Memory B cell (primary cell): ENCODE measurements at regions not wholly inside any gene's neighbourhood (a gene's known extent, or its start where the extent isn't known, plus 50 kb on each side); places are given as distances from the start of the nearest gene placed in this dataset.

Experiments used
- ATAC-seq: fragments of 150-1000 bp; cut with Tn5 transposase; 2 replicates; pipeline ENCODE4 v1.10.0; 2021; ENCODE audit warnings: low read depth, mild to moderate bottlenecking, moderate library complexity
- DNase-seq, 2 donors: peaks; one replicate each; pipeline ENCODE4 v3.0.0; 2022; ENCODE audit warnings: low spot score in 2 of 2
- H3K27ac Mint-ChIP-seq: one replicate; pipeline ENCODE4 v1.8.0; 2022; ENCODE audit warnings: mild to moderate bottlenecking, moderate library complexity, mixed read lengths
- H3K27me3 Mint-ChIP-seq: one replicate; pipeline ENCODE4 v1.8.0; 2022; ENCODE audit warnings: mixed read lengths
- H3K36me3 Mint-ChIP-seq: one replicate; pipeline ENCODE4 v1.8.0; 2022; ENCODE audit warnings: mild to moderate bottlenecking, mixed read lengths
- H3K4me1 Mint-ChIP-seq: one replicate; pipeline ENCODE4 v1.8.0; 2022; ENCODE audit warnings: mixed read lengths
- H3K4me3 Mint-ChIP-seq: one replicate; pipeline ENCODE4 v1.8.0; 2022; ENCODE audit warnings: mild to moderate bottlenecking, moderate library complexity, mixed read lengths
- H3K9me3 Mint-ChIP-seq: one replicate; pipeline ENCODE4 v1.8.0; 2022; ENCODE audit warnings: mixed read lengths

DNA sequence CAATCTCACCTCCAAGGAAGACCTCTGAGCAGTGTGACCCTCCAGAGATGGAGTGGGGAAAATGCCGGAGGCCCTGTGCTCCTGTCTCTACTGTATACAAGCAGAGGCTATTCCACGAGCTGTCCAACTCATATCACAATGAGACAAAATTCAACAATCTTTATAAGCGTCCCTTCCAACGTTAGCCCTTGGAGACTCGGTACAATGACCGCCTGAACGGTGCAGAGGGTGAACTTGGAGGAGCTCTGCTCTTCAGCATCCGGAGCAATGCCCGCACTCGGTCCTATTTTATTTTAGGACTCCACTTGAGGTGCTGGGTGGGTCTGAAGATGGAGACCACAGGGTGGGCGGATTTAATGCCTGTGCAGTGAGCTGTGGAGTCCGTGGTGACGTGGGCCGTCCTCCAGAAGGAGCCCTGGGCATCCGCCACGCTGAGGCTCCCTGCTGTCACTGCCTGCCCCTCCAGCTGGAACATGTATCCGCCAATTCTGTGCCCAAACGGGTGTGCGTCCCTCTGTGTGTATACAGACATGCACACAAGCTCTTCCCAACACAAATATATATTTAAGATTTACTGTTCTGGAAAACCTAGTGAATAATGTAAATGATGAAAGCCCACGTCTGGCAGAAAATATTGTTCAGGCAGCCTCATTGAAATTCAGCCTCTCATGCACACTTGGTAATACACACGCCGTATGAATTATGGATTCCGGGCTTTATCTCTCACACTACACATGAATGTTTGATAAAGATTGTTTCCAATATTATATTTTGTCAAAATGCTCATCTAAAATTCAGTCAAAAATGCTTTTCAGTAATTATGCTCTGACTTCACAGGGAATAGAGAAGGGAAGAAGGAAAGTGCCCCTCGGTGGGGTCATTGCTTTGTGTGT lies 239.9 kb upstream of the ZMIZ1 start:
- Mint-ChIP-seq H3K9me3 (peaks cover 3% of the 10 kb centered on the region), H3K36me3 (peaks cover 1% of the 10 kb centered on the region), H3K27ac (no peak overlapping the region), H3K4me1 (no peaks in the 10 kb centered on the region), H3K27me3 (peaks cover 15% of the 10 kb centered on the region), H3K4me3 (no peak overlapping the region)
- ATAC-seq (no peak), DNase-seq (no peak)

- no peak for DNase-seq
- Mint-ChIP-seq H3K36me3 (peaks cover 1% of the 10 kb centered on the region), H3K27me3 (peaks cover 15% of the 10 kb centered on the region), H3K27ac (no peak overlapping the region), H3K9me3 (peaks cover 4% of the 10 kb centered on the region), H3K4me3 (no peak overlapping the region), H3K4me1 (no peaks in the 10 kb centered on the region)
- ATAC-seq, result no peak
Observed at GRCh38 chr10:78829565-78829964, 239.2 kb upstream of the ZMIZ1 start.

DNA sequence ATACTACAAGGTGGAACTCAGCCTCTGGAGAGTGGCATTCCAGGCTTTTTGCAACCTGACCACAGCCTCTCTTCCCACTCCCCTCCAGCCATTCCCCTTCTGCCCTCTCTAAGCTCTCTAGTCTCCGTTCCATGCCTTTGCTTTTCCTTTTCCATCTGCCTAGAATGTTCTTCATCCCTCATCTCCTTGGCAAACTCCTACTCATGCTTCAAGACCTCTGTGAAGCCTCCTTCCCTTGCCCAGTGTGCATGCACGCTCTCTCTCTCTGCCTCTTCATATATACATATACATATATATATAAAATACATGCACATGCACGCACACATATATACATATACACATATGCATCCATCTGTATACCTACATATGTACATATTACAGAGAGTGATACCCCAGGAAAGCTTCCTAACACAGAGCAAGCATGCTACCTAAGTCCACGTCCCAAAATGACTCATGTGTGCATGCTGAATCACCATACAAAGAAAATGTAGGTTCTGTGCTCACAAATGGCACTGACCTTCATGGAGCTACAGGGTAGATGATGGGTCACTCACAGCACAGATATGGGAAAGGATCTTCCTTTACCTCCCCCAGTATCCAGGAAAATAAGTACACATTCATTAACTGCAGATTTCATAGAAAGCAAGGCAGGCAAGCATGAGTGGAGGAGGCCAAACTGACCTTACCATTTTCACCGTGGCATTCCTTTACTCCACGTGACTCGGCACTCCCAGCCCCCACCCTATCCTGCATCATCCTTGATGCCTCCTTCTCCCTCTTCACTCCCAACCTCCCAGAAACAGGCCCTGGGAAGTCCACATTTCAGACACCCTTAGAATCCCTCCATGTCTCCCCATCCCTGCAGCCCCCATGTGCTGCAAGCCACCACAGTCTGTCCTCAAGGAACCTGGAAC lies 238.4 kb upstream of the ZMIZ1 start:
- Mint-ChIP-seq H3K9me3 (peaks cover 4% of the 10 kb centered on the region), H3K4me3 (no peak overlapping the region), H3K27ac (no peak overlapping the region), H3K27me3 (peaks cover 18% of the 10 kb centered on the region), H3K4me1 (no peaks in the 10 kb centered on the region), H3K36me3 (peaks cover 1% of the 10 kb centered on the region)
- ATAC-seq, result no peak
- DNase-seq, result no peak

DNA sequence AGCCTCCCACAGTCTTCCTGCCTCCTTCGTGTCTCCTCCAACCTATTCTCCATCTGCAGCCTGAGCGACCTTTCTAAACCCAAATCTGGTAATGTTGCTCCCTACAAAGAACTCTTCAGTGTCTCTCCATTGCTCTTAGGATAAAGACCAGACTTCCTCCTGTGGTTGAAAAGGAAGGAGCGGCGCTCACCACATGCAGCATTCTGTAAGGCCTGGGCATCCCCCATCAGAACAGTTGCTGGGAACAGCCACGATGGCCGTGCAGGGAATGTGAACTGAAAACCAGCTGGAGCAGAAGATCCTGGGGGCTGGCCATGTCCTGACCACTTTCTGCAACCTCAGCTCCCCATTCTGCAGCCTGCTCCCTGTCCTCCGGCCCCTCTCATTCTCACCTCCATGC lies 237.8 kb upstream of the ZMIZ1 start:
- Mint-ChIP-seq H3K4me3 (no peak overlapping the region), H3K27ac (no peak overlapping the region), H3K27me3 (peaks cover 20% of the 10 kb centered on the region), H3K9me3 (peaks cover 4% of the 10 kb centered on the region), H3K4me1 (no peaks in the 10 kb centered on the region), H3K36me3 (peaks cover 1% of the 10 kb centered on the region)
- ATAC-seq (no peak), DNase-seq (no peak)

DNA sequence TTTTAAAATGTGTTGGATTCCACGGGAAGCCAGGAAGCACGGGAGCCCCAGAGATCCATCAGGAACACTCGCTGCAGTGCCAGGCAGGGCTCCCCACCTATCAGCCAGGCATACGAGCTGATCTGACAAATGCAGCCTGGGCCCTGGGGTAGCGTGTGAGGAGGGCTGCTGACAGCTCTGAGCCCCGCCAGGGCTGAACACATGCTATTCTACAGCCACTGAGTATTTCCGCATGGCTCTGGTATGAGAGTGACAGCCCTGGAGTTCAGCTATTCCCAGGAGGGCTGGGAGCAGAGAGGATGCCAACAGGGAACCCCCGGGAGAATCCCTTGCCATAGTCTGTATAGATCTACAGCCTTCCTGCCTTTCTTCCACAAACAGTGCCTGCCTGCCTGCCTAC lies 237.3 kb upstream of the ZMIZ1 start:
- no peaks in the 10 kb centered on the region for H3K4me1 Mint-ChIP-seq
- no peak overlapping the region for H3K4me3 Mint-ChIP-seq
- H3K27ac Mint-ChIP-seq, result no peak overlapping the region
- peaks cover 4% of the 10 kb centered on the region for H3K9me3 Mint-ChIP-seq
- peaks cover 20% of the 10 kb centered on the region for H3K27me3 Mint-ChIP-seq
- no peak for ATAC-seq
- peaks cover 1% of the 10 kb centered on the region for H3K36me3 Mint-ChIP-seq
- DNase-seq, result no peak

- no peak for ATAC-seq
Observed at GRCh38 chr10:78832281-78832680, 236.5 kb upstream of the ZMIZ1 start.

DNA sequence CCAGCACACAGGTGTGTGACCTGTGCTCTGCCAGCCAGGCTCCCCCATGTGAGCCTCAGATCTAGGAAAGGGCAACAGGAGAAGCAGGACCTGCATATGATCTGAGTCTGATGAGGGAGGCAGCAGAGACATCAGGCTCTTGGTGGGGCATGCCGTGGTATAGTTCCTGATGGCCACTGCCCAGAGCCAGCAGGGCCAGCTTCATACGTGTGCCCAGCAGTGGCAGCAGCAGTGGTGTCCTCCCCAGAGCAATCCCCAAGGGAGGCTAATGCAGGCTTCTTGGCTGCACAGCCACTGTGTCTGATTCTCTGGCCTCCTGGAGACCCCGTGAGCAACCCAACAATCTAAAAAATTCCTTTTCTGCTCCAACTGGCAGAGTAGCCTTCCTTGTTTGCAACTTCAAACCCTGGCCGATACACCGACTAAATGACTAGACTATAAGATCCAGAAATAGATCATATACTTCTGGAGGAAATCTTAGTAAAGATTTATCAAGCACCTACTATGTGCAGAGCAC lies 230.6 kb upstream of the ZMIZ1 start:
- no peaks in the 10 kb centered on the region for H3K4me1 Mint-ChIP-seq
- H3K27me3 Mint-ChIP-seq, result peaks cover 13% of the 10 kb centered on the region
- H3K36me3 Mint-ChIP-seq, result no peaks in the 10 kb centered on the region
- no peak overlapping the region for H3K27ac Mint-ChIP-seq
- DNase-seq (no peak), ATAC-seq (no peak)
- no peak overlapping the region for H3K4me3 Mint-ChIP-seq
- peaks cover 7% of the 10 kb centered on the region for H3K9me3 Mint-ChIP-seq

More at GRCh38 chr10:78832281-78832680, 236.5 kb upstream of the ZMIZ1 start:
- no peak overlapping the region for H3K27ac Mint-ChIP-seq
- H3K9me3 Mint-ChIP-seq, result peaks cover 4% of the 10 kb centered on the region
- peaks cover 1% of the 10 kb centered on the region for H3K36me3 Mint-ChIP-seq
- H3K27me3 Mint-ChIP-seq, result peaks cover 19% of the 10 kb centered on the region
- DNase-seq, result no peak
- no peaks in the 10 kb centered on the region for H3K4me1 Mint-ChIP-seq
- H3K4me3 Mint-ChIP-seq, result no peak overlapping the region

- Mint-ChIP-seq H3K9me3 (peaks cover 8% of the 10 kb centered on the region), H3K4me1 (no peaks in the 10 kb centered on the region), H3K27ac (no peak overlapping the region), H3K4me3 (no peak overlapping the region), H3K27me3 (peaks cover 6% of the 10 kb centered on the region), H3K36me3 (no peaks in the 10 kb centered on the region)
- ATAC-seq, result no peak
- no peak for DNase-seq
Observed at GRCh38 chr10:78843495-78843894, 225.3 kb upstream of the ZMIZ1 start.

DNA sequence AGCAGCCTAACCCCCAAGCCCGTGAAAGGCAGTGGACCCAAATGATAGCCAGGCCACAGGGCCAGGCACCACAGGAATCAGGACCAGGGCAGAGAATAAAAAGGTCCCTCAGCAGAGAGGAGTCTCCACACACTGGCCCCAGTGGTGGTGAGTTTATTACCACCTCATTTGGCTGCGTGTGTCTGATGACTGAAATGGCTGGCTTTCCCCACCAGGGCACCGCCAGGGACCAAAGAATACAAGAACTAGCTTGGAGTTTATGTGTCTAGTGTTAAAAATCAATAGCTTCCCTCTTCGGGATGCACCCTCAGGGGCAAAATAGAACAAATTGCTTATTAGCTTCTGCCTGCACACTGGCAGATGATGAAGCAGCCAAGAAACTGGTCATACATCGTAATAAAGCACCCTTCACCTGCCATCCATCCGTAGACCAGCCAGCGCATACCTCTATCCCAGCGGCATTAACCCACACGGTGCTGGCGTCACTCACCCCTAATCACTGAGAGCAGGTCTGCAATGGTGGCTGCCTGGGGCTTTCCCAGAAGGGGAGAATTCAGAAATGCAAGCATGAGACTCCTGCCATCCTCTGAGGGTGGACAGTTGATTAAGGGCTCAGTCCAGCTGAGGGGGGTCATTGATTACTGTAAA lies 223.7 kb upstream of the ZMIZ1 start:
- no peak overlapping the region for H3K4me3 Mint-ChIP-seq
- DNase-seq, result no peak

DNA sequence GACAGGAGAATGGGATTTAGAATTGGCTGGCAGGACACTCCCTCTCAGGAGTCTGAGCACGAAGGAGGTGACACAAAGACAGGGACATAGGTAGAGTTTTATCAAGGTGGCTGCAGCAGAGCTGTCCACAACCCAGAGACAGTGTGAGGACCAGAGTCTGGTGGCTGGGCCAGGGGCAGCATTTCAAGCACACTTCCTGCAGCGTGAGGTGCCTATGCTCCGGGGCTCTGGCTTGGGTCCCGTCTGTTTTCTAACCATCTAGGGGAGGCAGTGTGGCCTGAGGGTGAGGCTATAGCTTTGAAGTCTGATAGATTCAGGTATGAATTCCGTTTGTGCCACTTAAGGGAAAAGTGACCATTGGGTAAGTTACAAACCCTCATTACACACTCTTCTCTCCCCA lies 222.7 kb upstream of the ZMIZ1 start:
- no peaks in the 10 kb centered on the region for H3K4me1 Mint-ChIP-seq

More for the DNA sequence above, 223.7 kb upstream of the ZMIZ1 start:
- Mint-ChIP-seq H3K27me3 (peaks cover 7% of the 10 kb centered on the region), H3K9me3 (peaks cover 8% of the 10 kb centered on the region), H3K36me3 (no peaks in the 10 kb centered on the region), H3K4me1 (no peaks in the 10 kb centered on the region), H3K27ac (no peak overlapping the region)
- no peak for ATAC-seq

DNA sequence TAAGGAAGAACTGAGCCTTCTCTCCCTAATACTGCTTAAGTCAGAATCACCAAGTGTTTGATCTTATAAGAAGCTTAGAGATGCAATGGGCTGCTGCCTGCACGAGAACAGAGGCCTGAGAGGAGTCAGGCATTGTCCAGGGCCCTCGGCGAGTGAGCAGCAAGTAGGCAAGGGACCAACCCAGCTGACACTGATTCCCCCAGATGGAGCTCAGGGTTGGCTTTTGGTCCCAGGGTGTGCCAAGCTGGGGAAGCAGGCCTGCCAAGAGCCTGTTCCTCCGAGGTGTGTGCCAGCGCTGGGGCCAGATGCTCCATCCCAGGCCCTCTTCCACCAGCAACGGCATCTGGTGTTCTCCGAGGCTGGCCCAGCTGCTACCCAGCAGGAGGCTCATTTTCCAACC lies 222.0 kb upstream of the ZMIZ1 start:
- peaks cover 4% of the 10 kb centered on the region for H3K9me3 Mint-ChIP-seq
- H3K27ac Mint-ChIP-seq, result no peak overlapping the region
- H3K4me3 Mint-ChIP-seq, result no peak overlapping the region
- no peaks in the 10 kb centered on the region for H3K4me1 Mint-ChIP-seq
- H3K36me3 Mint-ChIP-seq, result no peaks in the 10 kb centered on the region
- H3K27me3 Mint-ChIP-seq, result peaks cover 2% of the 10 kb centered on the region
- no peak for ATAC-seq
- DNase-seq, result no peak

More for the DNA sequence above, 222.7 kb upstream of the ZMIZ1 start:
- DNase-seq (no peak), ATAC-seq (no peak)
- H3K36me3 Mint-ChIP-seq, result no peaks in the 10 kb centered on the region
- H3K27ac Mint-ChIP-seq, result no peak overlapping the region
- H3K9me3 Mint-ChIP-seq, result peaks cover 8% of the 10 kb centered on the region
- H3K4me3 Mint-ChIP-seq, result no peak overlapping the region
- H3K27me3 Mint-ChIP-seq, result peaks cover 7% of the 10 kb centered on the region

DNA sequence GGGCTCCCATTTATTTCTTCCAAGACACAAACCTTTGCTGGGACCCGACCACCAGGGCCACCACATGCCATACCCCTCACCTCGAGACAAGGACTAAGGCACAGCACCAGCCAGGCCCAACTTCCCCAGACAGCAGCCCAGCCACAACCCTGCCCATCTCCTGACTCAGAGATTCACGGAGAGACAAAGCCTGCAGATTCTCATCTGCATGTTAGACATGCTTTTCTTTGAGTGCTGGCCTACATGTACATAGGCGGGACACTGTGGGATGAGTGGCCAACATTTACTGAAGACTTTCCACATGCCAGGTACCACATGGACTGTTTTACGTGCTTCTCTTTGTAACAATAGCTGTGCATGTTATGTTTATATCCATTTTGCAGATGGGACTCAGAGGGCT lies 221.3 kb upstream of the ZMIZ1 start:
- H3K4me3 Mint-ChIP-seq, result no peak overlapping the region
- H3K9me3 Mint-ChIP-seq, result peaks cover 4% of the 10 kb centered on the region
- DNase-seq, result no peak
- no peaks in the 10 kb centered on the region for H3K36me3 Mint-ChIP-seq
- H3K27ac Mint-ChIP-seq, result no peak overlapping the region
- ATAC-seq, result no peak
- peaks cover 2% of the 10 kb centered on the region for H3K27me3 Mint-ChIP-seq
- no peaks in the 10 kb centered on the region for H3K4me1 Mint-ChIP-seq

GRCh38 chr10:78849115-78849514 lies 219.7 kb upstream of the ZMIZ1 start:
- Mint-ChIP-seq H3K27me3 (peaks cover 8% of the 10 kb centered on the region), H3K9me3 (no peaks in the 10 kb centered on the region), H3K36me3 (no peaks in the 10 kb centered on the region), H3K4me1 (no peaks in the 10 kb centered on the region), H3K27ac (no peak overlapping the region), H3K4me3 (no peak overlapping the region)
- DNase-seq (no peak), ATAC-seq (no peak)

GRCh38 chr10:78849731-78850130 lies 219.0 kb upstream of the ZMIZ1 start:
- ATAC-seq, result no peak
- H3K4me1 Mint-ChIP-seq, result no peaks in the 10 kb centered on the region
- no peaks in the 10 kb centered on the region for H3K36me3 Mint-ChIP-seq
- H3K27me3 Mint-ChIP-seq, result peaks cover 8% of the 10 kb centered on the region
- no peak for DNase-seq
- no peak overlapping the region for H3K27ac Mint-ChIP-seq
- no peak overlapping the region for H3K4me3 Mint-ChIP-seq
- no peaks in the 10 kb centered on the region for H3K9me3 Mint-ChIP-seq
